Middle frontal gyrus (tissue), 1 donor: ENCODE measurements at regions not wholly inside any gene's neighbourhood (a gene's known extent, or its start where the extent isn't known, plus 50 kb on each side); places are given as distances from the start of the nearest gene placed in this dataset.
"Not testable (repeated sequence)": the region's sequence is repeated elsewhere in the genome, so short reads cannot be mapped to it uniquely, and the experiment has no call there.

Experiments
- DNase-seq: peaks from one replicate; pipeline ENCODE4 v3.0.0-alpha.2; 2015; ENCODE audit warnings: low spot score; ENCODE audit errors: extremely low spot score

DNA sequence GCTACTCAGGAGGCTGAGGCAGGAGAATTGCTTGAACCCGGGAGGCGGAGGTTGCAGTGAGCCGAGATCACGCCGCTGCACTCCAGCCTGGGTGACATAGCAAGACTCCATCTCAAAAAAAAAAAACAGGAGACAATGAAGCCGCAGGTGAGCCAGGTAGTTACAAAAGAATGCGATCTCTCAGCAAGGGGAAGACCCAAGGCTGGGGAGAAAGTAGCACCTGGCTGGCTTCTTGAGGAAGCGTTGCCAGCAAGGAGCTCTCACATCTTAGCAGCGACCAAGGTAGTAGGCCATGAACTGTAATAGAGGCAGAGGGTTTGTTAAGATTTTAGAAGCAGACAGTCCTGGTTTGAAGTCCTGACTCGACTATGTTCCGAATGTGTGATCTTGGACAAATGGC lies 175.0 kb downstream of the AIPL1 start:
- DNase-seq: no peak

DNA sequence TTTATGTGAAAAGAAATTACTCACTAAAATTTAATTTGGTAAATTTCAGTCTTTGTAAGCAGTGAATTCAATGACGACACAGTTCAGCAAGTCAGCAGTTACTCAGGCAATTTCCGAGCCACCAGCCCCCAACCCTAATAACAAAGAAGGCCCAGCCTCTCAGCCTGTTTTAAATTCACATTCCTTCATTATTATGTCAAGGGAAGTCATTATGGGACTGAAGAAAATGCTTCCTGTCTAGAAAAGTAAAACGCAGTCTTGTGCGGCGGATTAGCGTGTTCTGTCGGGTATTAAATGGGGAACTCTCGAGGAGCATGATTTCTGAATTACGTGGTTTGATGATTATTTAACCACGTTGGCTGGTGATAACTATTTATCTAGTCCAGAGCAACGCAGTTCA lies 177.6 kb downstream of the AIPL1 start:
- no peak for DNase-seq

DNA sequence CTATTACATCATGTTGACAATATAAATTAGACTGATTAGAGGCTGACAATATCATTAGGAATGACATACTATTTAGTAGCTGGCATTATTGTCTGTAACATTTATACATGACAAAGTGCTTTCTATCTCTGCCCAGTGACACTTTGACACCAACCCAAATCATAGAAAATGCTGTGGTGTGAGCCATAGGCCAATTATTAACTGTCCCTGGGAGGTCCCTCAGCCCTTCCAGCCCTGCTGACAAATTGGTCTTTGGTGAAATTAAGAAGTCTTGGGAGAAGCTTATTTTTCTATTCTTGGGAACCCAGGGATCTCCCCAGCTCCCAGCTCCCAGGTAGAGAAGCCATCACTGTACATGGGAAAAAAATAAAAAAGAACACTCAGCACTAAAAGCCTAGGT lies 179.6 kb downstream of the AIPL1 start:
- DNase-seq: no peak

DNA sequence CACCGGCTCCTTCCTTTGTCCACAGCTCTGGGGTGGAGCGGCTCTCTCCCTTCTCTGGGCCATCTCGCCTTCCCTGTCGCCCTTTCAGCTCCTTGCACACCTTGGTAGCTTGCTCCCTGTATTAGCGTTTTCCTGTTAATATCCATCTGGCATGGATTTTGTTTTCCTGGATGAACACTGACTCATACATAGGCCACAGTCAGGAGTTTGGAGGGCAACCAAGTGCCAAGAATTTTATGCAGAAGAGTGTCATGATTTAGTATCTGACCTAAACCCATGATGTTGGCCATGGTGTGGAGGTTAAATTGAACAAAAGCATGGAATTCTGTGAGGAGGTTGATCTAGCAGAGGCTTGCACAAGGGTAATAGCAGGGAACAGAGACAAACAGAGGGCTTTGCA lies 180.9 kb downstream of the AIPL1 start:
- DNase-seq: no peak

DNA sequence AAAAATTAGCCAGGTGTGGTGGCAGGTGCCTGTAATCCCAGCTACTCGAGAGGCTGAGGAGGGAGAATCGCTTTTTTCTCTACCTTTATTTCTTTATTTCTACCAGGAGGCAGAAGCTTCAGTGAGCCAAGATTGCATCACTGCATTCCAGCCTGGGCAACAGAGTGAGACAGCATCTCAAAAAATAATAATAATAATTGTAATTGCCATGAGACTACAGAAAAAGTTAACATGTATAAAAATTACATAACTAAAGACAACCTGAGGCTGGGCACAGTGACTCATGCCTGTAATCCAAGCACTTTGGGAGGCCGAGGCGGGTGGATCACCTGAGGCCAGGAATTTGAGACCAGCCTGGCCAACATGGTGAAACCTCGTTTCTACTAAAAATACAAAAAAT lies 181.5 kb downstream of the WSCD1 start:
- DNase-seq: not testable (repeated sequence)

DNA sequence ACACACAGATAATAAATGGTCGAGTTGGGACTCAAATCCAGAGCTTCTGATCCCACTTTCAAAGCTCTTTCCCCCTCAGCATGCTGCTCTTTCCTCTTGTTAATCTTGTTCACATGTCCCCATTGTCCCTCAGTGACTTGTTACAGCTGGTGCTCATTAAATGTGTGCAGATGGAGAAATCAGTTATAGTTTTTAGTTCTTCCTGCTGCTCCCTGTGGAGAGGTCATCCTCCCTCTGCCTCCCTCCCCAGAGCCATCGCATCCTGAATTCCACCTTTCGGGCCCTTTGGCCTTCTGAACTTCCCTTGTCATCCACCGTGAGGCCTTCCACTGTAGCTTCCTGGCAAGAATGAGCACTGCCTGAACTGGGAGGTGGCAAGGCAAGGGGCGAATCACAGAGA lies 179.6 kb downstream of the WSCD1 start:
- no peak for DNase-seq

DNA sequence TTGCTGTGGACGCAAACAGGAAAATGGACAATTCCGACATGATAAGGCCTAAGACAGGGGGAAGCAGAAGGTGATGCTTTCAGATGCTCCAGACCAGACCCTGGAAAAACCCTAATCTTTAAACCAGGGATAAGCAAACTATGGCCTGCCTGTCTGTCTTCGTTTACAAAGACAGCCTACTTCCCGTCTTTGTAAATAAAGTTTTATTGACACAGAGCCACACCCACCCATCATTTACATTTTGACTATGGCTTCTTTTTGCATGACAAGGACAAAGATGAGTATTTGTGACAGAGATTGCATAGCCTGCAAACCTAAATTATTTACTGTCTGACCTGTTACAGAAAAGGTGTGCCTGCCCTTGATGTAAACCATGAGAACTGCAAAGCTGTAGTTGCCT lies 177.9 kb downstream of the WSCD1 start:
- no peak for DNase-seq

DNA sequence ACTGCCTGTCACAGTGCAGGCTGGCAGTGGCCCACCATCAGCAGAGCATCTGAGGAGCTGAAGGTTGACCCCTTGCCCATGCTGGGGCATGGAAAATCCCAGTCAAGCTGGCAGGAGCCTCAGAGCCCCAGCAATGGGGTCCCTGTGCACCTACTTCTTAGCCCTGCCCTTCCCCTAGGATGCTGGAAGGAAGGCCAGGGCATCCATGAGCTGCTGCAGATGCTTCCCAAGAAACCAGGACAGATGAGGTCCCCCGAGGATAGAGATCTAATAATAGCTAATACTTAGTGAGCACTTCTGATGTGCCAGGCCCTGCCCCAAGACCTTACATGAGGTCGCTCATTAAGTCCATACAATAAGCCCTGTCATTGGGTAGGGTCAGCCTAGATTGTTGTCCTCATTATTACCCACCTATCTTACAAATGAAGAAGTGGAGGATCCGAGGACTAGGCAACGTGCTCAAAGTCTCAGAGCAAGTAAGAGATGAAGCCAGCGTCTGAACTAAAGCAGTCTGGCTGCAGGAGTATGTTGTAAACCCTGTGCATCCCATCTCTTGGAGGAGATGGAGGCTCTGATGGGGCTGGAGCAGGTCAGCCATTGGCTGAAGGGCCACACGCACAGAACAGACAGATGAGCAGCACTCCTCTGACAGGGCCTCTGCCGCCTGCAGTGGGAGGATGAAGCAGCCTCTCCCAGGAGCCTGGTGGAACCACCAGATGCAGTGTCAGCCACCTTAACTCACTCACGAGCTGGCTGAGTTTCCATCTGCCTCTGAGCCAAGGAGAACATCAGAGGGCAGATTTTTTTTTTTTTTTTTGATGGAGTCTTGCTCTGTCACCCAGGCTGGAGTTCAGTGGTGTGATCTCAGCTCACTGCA lies 175.4 kb downstream of the WSCD1 start:
- DNase-seq: no peak

DNA sequence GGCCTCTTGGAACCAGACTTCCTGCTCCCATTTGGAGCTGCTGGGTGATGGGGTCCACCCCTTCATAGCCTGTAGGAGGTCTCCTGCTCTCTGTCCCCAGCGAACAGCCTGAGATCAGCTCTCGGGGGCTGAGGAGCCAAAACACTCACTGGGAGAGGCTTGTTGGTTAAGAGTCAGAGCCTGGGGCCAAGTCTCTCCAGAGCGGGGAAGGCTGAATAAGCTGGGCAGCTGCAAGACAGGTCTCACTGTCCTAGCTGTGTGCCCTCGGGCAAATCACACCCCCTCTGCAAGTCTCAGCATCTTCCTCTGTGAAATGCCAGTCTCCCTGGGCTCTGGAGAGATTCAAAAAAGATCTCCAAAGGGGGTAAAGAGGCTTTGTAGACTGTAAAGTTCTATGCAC lies 174.6 kb downstream of the WSCD1 start:
- no peak for DNase-seq

DNA sequence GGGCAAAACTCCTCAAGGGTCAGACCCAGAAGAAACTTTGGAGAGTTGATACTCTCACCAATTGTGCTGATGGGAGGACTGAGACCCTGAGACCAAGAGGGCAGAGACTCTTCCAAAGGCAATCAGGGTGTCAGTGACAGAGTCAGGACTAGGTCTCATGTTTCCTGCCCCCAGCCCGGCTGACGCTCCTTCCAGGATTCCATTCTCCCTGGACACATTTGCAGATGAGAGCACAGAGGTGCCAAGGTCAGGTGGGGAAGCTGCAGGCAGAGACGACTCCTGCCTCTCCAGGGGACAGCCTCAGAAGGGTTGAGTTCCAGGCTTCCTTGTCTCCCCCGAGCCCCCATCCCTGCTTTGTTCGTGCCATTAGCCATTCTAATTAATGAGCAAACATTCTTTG lies 174.1 kb downstream of the WSCD1 start:
- DNase-seq: no peak

DNA sequence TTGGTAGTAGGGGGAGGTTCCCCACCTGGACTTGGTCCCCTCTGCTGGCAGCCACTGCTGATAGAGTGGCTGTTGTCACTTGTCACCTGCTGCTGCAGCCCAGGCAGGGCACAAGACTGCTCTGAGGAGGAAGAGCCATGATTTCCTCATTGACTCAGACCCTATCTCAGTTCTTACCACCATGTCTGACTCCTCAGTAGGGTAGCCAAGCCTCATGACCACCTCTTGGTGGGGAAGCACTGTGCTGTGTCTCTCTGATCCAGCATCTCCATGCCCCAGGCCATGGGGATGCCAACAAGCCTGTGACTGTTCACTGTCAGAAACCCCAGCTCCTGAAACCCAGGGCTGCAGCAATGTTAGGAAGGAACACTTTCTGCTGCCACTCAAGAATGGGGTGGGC lies 173.0 kb downstream of the WSCD1 start:
- DNase-seq: no peak

DNA sequence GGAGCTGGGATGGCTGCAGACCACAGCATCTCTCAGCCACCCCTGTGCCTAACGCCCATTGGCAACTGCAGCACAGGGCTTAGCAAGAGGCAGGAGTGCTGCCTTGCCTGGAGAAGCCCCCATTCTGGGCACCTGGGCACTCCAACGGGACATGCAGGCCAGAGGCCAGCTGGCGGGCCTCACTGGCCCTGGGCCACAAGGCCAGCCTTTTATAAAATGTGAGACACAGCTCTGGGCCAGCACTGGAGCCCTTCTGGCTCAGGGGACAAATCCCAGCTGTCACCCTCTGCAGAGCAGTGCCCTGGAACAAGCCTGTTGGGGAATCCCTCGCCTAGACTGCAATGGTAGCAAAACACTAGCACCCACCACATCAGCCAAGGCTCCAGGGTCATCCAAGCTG lies 171.8 kb downstream of the WSCD1 start:
- no peak for DNase-seq

DNA sequence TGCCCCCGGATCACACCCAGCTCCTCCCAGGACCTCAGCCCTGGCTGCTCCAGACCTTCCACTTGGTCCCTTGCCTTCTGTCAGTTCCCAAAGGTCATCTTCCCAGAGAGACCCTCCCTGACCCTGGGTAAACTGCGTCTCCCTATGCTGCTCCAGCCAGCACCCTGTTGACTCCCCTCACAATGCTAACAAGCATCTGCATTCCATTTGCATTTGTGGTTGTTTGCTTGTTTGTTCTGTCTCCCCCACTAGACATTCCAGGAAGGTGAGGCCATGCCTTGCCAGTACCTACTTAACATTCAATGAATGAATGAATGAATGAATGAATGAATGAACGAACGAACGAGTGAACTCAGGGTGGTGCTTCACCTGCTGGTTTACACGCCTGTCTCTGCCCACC lies 171.2 kb downstream of the WSCD1 start:
- DNase-seq: no peak

DNA sequence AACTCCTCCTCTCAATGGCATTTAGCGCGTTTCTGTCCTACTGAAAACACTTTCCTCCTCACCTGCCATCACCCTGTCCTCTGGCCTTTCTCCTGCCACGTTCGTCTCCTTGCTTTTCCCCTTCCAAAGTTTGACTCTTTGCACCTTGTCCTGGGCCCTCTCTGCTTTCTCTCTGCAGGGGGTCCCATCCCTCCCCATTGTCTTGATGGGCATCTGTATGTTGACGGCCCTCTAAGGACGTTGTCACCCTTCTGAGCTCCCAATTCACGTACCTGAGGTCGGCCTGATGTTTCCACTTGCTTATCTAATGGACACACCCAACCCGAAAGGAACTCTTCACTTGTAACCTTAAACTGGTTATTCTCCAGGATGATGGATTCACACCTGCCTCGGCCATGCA lies 170.4 kb downstream of the WSCD1 start:
- DNase-seq: no peak

DNA sequence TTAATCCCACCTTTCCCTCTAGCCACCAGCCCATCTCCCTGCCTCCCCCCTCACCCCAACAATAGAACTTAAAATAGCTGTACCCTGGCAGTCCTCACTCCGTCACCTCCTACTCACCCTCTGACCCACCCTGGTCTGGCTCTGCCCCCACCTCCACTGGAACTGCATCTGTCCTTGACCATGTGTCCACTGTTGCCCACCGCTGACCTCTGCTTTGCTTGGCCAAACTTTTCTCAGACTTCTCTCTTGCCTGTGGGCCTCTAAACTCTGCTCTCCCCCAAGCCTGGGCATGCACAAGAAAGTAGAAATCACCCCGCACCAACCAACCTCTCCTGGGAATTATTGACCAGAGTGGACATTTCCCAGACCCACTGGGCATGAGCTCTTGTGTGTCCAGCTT lies 169.8 kb downstream of the WSCD1 start:
- DNase-seq: no peak

DNA sequence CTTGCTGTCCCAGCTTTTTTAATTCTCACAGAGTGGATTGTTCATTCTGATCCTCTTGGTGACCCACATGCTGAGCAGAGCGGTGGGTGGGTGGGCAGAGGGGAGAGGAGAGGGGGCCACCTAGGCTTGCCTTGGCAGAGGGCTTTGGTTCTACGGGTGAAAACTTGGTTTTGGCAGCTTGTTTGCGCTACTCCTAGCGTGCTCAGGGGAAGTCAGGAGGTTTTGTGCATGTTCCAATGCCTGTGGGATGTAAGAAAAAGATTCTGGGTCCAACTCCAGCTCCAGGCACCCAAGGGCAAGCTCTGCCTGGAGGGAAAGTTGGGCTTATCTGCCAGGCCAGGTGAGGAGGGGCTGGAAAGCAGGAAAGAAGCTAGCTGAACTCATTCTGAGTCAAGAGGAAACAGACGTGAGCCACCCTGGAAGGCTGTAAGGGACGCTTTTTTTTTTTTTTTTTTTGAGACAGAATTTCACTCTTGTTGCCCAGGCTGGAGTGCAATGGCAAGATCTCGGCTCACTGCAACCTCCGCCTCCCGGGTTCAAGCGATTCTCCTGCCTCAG lies 169.1 kb downstream of the WSCD1 start:
- no peak for DNase-seq

DNA sequence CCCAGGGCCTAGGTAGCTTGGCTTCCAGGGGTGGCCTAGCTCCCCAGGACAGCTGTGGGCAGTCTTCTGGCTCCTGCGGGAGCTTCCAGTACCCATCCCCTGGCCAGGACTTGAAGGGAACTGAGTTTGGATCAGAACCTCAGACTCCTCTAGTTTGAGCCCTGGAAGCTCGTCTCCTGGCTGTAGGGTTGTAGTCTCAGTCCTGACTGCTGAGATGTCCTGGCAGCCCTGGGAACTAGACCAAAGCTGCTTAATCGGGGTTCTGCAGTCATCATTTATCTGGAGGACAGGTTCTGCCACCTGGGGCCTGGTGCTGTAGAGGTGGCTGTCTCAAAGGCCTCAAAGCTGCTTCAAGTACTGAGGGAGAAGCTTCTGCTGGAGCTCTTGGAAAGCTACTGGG lies 163.7 kb downstream of the WSCD1 start:
- DNase-seq: no peak

DNA sequence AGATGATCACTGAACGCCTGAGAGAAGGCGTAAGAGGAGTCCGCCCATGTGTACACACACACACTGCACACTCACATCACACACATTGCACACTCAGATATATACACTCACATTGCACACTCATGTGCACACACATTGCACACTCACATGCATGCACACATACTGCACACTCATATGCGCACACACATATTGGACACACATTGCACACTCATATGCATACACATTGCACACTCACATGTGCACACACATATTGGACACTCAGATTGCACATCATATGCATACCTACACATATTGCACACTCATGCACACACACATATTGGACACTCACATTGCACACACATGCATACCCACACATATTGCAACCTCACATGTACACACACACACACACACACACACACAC lies 163.2 kb downstream of the WSCD1 start:
- no peak for DNase-seq

DNA sequence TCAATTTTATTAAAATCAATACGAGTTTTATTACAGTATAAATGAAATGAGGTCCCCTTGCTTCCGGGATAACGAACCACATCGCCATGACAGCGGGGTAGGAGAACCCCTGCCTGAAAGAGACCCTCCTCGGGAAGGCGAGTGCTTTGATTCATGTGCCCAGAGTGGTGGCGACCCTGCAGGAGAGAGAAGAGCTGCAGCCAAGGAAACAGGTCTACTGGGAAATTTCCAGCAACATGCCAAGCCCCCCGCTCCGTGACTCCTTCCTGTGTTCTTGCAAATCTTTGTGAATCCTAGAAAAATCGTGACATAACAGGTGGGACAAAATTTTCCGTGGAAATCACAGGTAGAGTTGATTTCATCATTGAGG lies 162.5 kb downstream of the WSCD1 start:
- DNase-seq: no peak

DNA sequence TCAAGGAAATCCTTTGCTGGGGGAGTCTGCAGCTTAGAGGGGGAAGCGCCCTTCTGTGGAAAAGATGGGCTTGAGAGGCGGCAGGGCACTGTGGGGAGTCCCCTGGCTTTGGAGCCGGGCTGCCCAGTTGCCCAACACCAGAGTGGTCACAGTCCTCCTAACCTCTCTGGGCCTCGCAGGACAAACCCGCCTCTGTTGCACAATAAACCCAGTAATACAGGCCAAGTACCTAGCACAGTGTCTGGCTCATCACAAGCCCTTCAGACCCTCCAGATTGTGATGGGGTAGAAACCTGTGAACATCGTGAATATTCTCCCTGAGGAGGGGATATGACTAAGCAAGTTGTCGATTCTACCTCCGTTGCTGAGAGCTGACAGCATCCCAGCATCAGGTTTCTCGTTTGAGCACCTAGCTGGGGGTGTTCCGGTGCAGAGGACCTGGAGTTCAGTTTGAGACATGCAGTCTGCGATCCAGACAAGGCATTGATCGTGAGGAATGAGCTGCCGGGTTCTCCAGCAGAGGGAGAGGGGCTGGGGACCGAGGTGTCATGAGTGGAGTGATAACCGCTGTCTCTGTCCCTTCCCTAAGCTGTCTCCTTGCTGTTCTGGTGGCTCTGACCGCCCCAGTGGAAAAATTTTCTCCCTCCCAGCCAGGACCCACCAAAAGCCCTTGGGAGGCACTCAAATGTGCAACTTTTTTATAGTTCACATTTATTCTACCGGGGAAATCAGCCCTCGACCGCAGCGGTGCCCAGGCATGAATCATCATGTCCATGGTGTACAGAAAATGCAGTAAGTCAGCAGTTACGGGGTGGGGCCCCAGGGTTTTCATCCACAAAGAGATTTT lies 161.9 kb downstream of the WSCD1 start:
- no peak for DNase-seq

DNA sequence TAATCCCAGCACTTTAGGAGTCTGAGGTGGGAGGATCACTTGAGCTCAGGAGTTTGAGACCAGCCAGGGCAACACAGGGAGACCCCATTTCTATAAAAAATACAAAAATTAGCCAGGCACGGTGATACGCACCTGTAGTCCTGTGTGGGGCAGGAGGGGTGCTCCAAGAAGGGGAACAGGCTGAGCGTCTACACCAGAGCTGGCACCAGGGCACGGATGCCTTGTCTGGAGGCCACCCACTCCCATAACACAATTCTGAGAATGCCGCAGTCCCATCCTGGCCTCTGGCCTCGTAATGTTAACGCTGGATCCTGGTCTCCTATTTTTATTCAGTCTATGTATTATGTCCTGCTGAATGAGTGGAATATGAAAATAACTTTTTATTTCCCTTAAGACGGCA lies 161.3 kb downstream of the WSCD1 start:
- no peak for DNase-seq

DNA sequence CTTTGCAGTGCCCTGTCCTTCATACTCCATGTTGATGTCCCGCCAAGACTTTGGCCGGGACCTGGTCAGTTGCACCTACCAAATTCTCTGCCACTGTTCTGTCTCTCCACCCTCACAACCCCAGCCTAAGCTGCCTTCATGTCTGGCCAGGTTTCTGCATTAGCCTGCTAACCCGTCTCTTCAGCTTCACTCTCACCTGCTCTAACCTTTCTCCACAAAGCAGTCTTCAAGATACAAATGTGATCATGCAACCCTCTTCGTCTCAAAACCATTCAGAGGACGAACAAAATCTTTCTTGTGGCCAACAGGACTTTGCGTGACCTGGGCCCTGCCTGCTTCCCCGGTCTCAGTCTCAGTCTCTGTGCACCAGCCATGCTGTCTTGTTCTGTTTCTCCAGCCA lies 148.2 kb downstream of the WSCD1 start:
- DNase-seq: no peak
